ENCODE measurements at regions not wholly inside any gene's neighbourhood (a gene's known extent, or its start where the extent isn't known, plus 50 kb on each side); places are given as distances from the start of the nearest gene placed in this dataset.

DNA sequence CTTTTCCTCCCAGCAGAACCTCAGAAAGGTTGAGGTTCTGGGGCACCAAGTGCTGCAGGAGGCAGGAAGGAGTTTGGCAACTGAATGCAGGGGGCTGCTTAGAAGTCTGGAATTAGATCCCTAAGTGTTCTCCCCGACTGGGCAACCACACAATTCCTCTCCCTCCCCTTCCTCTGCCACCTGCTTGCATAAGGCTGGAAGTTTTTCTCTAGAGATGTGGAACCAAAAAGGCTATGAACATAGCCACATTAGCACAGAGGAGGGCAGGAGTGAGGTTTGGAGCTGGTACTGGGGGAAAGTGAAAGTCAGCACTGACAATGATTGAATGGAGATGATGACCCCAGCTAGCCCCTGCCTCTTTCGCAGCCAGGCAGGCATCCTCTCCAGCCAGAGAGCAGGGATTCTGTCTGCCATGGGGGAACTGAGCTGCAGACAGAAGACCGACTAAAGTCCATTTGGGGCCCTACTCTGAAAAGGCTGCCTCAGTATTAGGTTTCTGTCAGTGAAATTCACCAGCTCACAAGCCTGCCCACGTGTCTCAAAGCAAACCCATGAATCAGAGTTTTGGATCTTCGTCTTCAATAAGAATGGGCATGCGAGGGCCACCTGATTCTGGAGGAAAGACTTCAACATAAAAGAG lies 87.9 kb upstream of the ITGA6 start:
- Histone ChIP-seq H3F3A (ENCODE audit: low read depth) (no peaks in the 10 kb centered on the region), H3K79me2 (ENCODE audit: low read depth) (no peaks in the 10 kb centered on the region), H2AFZ (replicated peaks) (no peak overlapping the region), H3K36me3 (no peaks in the 10 kb centered on the region), H3K4me2 (peak overlapping the region; percentile 17), H3K4me1 (peaks cover 18% of the 10 kb centered on the region), H4K20me1 (ENCODE audit: low read depth) (no peaks in the 10 kb centered on the region), H3K4me3 (no peak overlapping the region), H3K9me3 (ENCODE audit: low read depth) (peaks cover 4% of the 10 kb centered on the region), H3K9ac (no peak overlapping the region), H3K27ac (no peak overlapping the region), H3K27me3 (no peaks in the 10 kb centered on the region)
- peak; percentile 6 for DNase-seq (ENCODE audit: low spot score)
- H3K27me3 Mint-ChIP-seq (ENCODE audit: insufficient read depth, low read depth), result peaks cover 4% of the 10 kb centered on the region
- H3K36me3 Mint-ChIP-seq, result no peaks in the 10 kb centered on the region
- TF ChIP-seq EZH2 (IDR thresholded peaks at IDR 0.05) (no peak), EZH2phosphoT487 (IDR thresholded peaks at IDR 0.05) (no peak)
- TF ChIP-seq, protein P1, sequence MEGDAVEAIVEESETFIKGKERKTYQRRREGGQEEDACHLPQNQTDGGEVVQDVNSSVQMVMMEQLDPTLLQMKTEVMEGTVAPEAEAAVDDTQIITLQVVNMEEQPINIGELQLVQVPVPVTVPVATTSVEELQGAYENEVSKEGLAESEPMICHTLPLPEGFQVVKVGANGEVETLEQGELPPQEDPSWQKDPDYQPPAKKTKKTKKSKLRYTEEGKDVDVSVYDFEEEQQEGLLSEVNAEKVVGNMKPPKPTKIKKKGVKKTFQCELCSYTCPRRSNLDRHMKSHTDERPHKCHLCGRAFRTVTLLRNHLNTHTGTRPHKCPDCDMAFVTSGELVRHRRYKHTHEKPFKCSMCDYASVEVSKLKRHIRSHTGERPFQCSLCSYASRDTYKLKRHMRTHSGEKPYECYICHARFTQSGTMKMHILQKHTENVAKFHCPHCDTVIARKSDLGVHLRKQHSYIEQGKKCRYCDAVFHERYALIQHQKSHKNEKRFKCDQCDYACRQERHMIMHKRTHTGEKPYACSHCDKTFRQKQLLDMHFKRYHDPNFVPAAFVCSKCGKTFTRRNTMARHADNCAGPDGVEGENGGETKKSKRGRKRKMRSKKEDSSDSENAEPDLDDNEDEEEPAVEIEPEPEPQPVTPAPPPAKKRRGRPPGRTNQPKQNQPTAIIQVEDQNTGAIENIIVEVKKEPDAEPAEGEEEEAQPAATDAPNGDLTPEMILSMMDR (IDR thresholded peaks at IDR 0.05), result no peak
- peaks cover 40% of the 10 kb centered on the region for H3K4me1 Mint-ChIP-seq
- H3K4me3 Mint-ChIP-seq, result no peak overlapping the region
- peaks cover 11% of the 10 kb centered on the region for H3K9me3 Mint-ChIP-seq
- H3K27ac Mint-ChIP-seq, result no peak overlapping the region

DNA sequence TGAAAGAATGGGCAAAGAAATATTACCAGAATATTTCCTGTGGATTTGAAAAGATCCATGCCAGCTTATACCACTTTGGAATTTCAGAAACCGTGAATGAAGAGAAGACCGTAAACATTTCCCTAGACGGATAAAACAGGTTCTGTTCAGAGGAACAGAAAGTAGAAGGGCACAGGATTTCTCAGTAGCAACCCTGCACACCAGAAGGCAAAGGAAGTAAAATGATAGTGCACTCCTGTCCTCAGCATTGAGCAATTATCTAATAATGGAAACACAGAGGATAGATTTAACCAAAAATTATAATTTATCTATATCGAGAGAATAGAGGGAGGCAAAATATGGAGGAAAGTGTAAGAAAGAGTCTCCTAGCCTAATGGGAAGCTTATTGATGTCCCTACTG lies 87.0 kb upstream of the ITGA6 start:
- Histone ChIP-seq H2AFZ (replicated peaks) (peak overlapping the region; percentile 17), H3K27me3 (no peaks in the 10 kb centered on the region)

DNA sequence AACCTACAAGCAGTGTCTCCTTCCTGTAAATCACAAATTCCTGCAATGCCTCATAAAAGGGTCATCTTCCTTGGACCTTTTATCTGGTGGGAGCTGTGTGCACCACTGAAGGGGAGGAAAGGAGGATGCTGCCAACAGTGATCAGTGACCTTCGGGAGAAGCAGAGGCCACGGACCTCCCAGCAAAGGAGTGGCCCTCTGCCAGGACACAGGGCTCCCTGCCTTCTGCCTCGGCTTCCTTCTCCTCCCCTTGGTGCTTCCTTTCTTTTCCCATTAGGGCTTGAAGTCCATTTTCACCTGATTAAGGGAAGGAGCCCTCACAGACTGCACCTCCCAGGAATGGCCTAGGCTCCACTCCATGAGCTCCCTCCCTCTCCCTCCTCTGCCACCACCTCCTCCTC lies 85.3 kb upstream of the ITGA6 start:
- Histone ChIP-seq H3K4me2 (no peak overlapping the region), H3F3A (ENCODE audit: low read depth) (no peaks in the 10 kb centered on the region), H3K79me2 (ENCODE audit: low read depth) (no peaks in the 10 kb centered on the region), H3K9me3 (ENCODE audit: low read depth) (peaks cover 5% of the 10 kb centered on the region), H3K27me3 (no peaks in the 10 kb centered on the region), H3K27ac (no peak overlapping the region), H3K4me1 (peaks cover 18% of the 10 kb centered on the region), H4K20me1 (ENCODE audit: low read depth) (no peaks in the 10 kb centered on the region), H3K36me3 (no peaks in the 10 kb centered on the region), H2AFZ (replicated peaks) (no peak overlapping the region), H3K9ac (no peak overlapping the region), H3K4me3 (no peak overlapping the region)
- Mint-ChIP-seq H3K27ac (no peak overlapping the region), H3K9me3 (peaks cover 18% of the 10 kb centered on the region), H3K36me3 (peaks cover 2% of the 10 kb centered on the region), H3K27me3 (ENCODE audit: insufficient read depth, low read depth) (peaks cover 4% of the 10 kb centered on the region), H3K4me1 (peaks cover 36% of the 10 kb centered on the region), H3K4me3 (no peak overlapping the region)
- no peak for DNase-seq (ENCODE audit: low spot score)
- TF ChIP-seq, protein P1 (IDR thresholded peaks at IDR 0.05), result no peak
- TF ChIP-seq EZH2phosphoT487 (IDR thresholded peaks at IDR 0.05) (no peak), EZH2 (IDR thresholded peaks at IDR 0.05) (no peak)

More for the DNA sequence above, 87.0 kb upstream of the ITGA6 start:
- H3F3A ChIP-seq (ENCODE audit: low read depth), result no peaks in the 10 kb centered on the region
- peaks cover 40% of the 10 kb centered on the region for H3K4me1 Mint-ChIP-seq
- H3K4me2 ChIP-seq, result no peak overlapping the region
- H3K79me2 ChIP-seq (ENCODE audit: low read depth), result no peaks in the 10 kb centered on the region
- TF ChIP-seq EZH2phosphoT487 (IDR thresholded peaks at IDR 0.05) (no peak), EZH2 (IDR thresholded peaks at IDR 0.05) (no peak)
- TF ChIP-seq, protein P1 (IDR thresholded peaks at IDR 0.05), result no peak
- no peak for DNase-seq (ENCODE audit: low spot score)
- peaks cover 11% of the 10 kb centered on the region for H3K9me3 Mint-ChIP-seq
- H4K20me1 ChIP-seq (ENCODE audit: low read depth), result no peaks in the 10 kb centered on the region
- H3K9ac ChIP-seq, result no peak overlapping the region
- H3K27ac Mint-ChIP-seq, result no peak overlapping the region
- no peak overlapping the region for H3K4me3 ChIP-seq
- peaks cover 4% of the 10 kb centered on the region for H3K27me3 Mint-ChIP-seq (ENCODE audit: insufficient read depth, low read depth)
- no peaks in the 10 kb centered on the region for H3K36me3 ChIP-seq
- H3K9me3 ChIP-seq (ENCODE audit: low read depth), result peaks cover 5% of the 10 kb centered on the region
- H3K4me1 ChIP-seq, result peaks cover 18% of the 10 kb centered on the region
- H3K27ac ChIP-seq, result no peak overlapping the region
- H3K36me3 Mint-ChIP-seq, result no peaks in the 10 kb centered on the region
- no peak overlapping the region for H3K4me3 Mint-ChIP-seq

Measured in neural progenitor cell (in vitro differentiated cells).